NCI-H446 (cell line): ENCODE measurements at regions not wholly inside any gene's neighbourhood (a gene's known extent, or its start where the extent isn't known, plus 50 kb on each side); places are given as distances from the start of the nearest gene placed in this dataset.

Experiments
- DNase-seq, 2 experiments: peaks; one replicate each; lab custom pipeline; 2025; lab: John Stamatoyannopoulos, UW

DNA sequence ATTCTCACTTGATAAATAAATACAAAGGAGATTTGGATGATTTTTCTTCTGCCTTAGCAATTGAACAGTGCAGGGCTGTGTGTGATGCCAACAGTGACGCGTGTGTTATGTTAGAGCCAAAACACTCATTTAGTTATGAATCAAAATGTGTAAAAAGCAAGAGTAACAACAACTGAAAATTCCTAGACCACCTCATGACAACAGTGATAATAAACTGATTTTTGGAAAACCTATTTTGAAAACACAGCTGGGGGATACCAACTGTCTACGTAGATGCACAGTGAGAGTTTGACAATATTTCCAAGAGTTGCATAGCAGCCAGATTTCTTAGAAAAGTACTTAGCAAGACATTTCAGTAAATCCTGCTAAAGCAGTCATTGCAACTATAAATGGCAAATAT, 323.9 kb downstream of the GALR1 start:
- DNase-seq = no peak

DNA sequence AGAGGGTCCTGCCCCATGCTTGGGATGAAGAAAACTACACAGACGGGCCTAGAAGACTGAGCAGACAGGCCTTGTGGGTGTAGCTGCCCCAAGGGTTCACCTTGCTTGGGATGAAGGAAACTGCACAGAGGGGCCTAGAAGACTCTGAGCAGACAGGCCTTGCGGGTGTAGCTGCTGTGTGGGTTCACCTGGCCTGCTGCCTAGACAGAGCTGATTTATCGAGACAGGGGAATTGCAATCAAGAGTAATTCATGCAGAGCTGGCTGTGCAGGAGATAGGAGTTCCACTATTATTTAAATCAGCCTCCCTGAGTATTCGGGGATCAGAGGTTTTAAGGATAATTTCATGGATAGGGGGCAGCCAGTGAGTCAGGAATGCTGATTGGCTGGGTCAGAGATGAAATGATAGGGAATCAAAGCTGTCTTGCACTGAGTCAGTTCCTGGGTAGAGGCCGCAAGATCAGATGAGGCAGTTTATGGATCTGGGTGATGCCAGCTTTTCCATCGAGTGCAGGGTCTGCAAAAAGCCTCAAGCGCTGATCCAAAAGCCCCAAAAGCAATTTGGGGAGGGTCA, 341.4 kb downstream of the GALR1 start:
- no peak for DNase-seq

DNA sequence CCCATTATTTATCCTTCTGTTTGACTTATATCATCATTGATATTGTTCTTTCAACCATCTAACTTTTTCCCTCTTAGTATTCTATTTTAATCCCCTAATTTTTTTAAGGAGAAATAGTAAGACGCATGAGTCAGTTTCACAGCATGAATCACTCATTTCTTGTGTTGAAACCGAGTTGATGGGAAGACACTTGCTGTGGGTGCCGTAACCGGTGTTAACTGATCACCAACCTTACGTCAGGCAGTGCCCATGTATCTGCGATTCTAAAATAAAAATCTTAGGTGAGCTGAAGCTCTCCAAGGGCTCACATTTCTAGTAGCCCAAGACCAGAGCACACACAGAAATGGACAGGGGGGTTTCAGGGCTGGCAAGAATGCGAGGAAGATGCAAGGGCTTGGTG, 348.1 kb downstream of the GALR1 start:
- DNase-seq = no peak

DNA sequence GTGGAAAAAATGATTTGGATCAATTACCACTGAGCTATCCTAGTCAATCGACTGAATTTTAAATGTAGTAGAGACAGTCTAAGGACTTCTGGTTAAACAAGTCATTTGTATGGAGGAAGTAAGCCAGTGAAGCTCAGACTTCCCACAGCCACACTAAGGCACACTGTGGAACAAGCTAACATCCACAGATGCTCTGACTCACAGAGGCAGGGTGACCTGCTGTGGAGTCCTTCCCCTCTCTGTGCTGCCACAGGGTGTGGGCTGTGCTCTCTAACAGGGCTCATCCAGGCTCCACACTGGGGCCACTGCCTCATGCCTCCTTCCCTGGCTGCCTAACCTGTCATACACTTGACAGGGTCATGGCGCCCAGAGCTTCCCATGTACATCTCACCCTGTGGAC, 351.0 kb downstream of the GALR1 start:
- no peak for DNase-seq

DNA sequence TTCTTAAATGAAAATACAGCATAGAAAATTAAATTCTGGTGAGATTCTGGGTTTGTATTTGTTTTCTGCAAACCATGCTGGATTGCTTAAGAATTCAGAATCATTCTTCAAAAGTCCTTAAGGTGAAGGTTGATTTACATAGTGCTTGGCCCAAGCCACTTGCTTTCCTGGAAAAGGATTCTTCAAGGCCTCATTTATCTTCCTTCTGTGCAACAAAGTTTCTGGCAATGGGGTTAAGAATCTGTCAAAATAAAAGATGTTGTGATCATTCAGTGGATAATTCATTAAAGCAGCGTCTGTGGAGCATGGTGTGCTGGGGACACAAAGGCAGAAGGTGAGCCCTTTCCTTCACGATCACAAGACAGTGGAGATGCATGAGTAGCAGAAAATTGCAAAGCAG, 351.9 kb downstream of the GALR1 start:
- no peak for DNase-seq

DNA sequence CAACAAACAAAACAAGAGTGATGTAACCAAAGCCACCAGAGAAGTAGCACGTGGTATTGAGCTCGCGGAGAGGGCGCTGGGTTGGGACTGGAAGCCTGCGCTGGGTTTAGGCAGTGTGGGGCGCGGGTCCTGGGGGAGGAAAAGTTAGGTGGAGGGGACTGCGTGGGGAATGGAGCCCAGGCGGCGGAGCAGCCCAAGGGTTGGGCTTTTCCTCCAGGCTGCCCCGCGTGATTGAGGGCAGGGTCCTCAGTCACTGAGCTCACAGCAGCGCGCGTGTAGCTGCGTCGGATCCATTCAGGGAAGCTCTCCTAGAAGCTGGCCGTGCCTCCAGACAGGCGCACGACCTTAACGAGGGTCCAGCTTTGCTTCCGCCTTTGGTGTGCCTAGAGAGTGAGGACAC, 357.4 kb downstream of the GALR1 start:
- DNase-seq = no peak

DNA sequence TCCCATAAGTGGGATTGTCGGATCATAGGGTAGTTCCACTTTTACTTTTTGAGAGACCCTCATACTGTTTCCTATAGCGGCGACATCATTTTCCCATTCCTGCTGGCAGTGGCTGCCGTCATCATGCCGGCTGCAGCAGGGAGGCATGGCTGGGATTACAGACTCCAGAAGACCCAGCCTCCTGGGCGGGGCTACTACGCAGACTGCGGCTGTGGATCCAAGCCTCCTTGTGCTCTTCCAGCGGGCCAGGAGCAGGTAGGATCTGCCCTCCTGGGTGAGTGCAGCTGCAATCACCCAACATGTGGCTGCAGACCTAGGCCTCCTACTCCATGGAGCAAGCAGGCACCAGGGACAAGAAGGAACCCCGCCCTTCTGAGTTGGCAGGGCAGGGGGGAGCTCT, 359.2 kb downstream of the GALR1 start:
- DNase-seq = no peak

DNA sequence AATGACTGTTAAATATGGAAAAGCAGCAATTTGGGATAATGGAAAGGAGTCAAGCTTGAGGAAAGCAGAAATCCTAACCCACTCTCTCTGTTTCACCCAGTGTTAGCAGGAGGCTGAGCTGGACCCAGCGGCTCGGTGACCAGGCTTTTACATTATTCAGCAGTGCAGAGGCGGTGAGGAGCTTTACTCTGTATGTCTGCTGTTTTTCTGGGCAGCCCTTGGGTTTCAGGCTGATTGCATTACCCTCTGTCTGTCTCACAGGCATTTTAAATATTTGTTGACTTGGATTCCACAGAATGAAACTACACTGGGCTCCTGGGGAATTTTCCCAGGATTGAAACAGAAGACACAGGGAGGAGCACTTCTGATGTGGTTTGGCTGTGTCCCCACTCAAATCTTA, 368.0 kb downstream of the GALR1 start:
- no peak for DNase-seq

DNA sequence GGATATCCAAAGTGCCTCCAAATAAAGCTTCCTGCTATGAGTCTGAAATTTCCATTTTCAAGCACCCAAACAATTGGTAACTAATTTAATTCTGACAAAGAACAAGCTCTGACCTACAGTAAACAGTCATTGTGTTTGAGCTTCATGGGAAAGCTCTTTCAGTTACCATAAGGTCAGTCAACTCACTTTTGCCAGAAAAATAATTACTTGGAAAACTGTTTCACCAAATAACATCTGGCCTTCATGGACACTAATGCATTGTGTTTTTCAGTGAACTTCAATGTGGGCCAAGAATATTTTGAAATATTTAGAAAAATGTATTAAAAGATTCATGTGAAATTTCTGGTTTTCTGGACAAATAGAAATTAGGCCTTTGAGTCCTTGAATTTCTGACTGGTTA, 369.9 kb downstream of the GALR1 start:
- peak in 1 of 2 experiments; percentile 1 for DNase-seq

DNA sequence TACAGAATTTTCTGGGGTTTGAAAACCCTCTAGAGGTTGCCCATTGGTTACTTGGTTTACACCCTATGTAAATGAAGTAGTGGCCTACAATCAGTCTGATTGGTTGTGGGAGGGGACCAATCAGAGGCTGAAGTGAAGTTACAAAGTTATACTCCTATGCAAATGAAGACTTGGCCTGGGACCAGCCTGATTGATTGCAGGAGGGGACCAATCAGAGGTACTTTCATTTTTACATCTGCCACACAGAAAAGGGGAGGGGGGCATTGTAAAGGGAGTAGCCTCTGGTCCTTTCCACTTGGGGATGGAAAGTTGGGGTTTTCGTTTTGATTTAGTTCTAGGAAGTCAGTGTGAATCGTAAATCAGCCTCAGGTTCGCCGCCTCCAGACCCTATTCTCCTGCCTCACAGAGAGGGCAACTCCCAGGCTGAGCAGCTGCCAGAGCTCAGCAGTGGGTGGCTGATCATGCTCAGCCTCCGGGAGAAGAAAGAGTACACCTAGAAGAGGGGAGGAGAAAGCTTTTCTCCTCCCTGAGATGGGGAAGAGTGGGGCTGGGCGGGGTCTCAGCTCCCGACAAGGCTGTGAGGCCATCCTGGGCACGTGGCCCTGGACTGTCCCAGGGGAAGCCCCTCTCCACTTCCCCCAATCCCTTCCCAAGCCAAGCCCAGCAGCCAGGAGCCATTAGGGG, 372.5 kb downstream of the GALR1 start:
- no peak for DNase-seq

DNA sequence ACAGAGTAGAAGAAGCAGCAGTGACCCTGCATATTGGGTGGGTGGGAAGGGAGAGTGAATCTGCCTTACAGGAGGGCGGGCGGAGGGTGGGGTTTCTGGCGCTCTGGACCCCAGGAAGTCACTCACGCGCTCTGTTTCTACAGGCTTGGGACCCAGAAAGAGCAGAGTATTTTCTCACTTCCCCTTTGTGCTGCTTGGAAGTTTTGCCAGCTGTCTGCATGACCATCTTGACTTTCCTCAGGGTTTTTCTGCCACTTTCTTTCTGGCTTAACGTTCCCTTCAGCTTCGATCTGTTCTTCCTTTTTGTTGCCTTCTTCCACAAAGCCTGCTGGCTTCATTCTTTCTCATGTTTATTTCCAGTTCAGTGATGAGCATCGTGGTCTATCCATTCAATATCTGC, 383.1 kb downstream of the GALR1 start:
- no peak for DNase-seq

DNA sequence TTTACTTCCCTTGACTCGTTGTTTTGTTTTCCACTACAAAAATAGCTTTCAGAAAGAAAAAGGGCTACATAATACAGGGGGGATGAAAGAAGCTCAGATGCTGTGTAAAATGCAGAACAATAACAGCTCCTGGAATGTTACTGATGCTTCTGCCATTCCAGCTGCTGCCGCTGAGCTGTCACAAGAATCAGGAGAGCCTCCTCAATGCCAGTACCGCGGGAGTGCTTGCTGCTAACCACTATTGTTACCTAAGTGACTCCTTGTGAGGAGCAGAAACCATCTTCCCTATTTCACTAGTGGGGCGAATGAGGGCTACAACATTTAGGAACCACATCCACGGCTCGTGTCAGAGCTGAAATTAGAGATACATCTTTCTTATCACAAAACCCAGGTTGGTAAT, 384.8 kb downstream of the GALR1 start:
- DNase-seq = no peak

DNA sequence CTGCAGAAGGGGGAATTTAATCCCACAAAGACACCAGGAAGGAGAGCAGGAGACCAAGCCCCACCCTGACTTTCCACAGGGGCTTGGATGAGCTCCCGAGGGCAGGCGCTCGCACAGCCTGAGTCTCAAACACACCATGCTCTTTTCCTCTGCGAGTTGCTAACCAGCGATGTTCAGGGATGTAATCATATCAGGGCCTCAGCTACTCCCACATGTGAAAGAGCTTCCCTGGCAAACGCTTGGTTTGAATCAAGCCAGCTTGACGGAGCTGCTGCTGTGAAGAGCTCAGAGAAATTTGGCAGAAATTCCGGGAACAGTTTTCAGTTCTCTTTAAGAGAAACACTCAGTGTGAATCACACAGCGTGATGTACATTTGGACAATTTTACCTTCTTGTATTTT, 385.8 kb downstream of the GALR1 start:
- DNase-seq = peak in 1 of 2 experiments; percentile 66

DNA sequence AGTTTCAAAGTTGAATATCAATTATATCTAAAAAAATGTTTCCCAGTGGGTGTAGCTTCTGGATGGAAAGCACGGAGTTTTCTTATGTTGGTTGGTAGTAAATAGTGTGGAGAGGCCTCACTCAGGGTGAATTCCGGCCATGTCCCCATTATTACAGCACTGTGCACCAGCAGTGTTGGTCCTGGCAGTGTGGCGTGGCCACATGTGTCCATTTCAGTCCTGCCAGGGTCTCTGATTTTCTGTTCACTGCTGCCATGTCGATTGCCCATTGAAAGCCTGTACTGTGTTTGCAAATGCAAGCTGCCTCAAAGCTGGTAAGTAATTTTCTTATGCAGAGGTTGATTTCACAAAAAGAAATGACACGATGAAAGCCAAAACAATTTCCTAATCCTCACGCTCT, 386.2 kb downstream of the GALR1 start:
- no peak for DNase-seq

DNA sequence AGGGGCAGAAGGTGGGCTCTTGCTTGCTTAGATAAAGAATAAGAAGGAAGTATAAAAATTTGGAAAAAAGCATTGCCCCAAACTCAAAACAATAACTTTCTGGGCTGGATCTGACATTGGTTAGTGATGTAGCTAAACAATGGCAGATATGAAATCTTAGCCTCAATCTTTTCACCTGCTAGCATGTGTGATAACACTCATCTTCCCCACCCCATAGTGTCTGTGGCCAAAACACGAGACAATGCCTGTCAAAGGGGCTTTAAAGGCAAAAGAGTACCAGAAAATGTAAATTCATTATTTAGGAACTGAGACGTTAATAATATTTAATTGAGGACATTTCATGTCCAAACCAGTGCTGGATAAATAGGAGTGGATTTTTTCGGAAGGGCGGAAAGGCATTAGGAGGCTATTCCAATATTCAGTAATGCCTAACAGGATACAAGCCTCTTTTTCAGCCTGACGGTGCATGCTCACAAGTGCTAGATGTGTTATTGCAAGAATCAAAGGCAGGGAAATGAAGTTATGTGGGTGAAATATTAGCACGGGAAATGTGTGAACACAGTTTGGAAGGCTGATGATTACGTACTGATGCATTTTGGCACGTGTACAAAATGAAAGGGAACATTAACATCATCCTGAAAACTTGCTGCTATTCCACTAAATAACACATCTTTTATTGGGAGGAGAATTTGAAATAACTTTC, 395.7 kb downstream of the GALR1 start:
- no peak for DNase-seq

DNA sequence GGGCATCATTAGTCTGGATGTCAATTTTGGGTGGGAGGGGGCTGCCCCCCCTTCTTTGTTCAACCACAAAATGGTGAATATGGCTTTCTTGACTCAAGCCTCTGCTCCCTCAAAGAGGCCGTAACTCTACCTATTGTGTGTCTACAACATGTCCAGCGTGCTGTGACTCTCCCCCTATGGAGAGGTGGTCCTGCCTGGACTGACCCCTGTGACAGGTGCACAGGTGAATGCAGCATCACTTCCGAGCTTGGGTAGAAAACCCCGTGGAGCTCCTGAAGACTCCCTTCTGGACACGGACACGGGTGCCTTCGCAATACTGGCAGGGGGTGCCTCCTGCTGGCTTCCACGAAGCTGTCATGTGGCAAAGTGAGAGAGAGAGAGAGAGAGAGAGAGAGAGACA, 397.8 kb downstream of the GALR1 start:
- no peak for DNase-seq

DNA sequence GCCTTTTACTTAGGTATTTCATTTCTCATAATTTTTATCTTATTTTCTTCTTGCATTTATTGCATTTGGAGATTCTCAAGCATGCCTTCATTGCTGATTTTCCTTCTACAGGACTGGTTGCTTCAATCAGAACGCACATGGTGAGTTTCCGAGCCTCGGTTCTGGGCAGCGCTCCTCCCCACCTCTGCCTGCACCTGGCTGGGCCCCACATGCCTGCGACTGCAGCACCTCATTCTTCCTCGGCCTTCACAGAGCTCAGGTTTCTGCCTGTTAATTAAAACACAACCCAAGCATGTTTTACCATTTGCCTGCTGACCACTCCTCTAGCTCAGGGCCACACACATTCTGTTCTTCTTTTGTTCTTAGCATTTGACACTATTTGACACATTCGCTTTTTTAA, 398.8 kb downstream of the GALR1 start:
- DNase-seq = no peak

DNA sequence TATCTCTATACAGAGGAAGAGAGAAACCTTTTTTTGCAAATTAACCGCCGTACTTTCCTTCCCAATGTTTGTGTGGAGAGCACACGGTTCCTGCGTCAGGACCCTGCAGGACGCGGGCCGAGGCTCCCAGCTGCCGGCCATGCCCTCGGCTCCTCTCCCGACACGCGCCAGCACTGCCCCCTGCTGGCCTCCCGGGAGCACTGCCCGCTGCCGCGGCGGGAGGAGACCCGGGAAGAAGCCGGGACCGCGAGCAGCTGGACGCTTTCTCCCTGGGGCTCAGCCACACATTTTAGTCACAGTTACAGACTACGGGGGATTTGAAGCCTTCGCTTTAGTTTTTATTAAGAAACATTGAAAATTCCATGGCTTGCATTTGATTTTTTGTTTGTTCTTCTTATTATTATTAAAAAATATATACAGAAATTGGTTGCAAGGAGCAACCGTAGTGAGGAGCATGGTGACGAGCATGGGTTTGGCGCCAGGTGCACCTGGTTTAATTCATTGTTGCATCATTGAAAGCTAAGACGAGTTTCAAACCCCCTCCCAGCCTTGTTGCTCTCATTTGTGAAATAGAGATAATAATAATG, 401.2 kb downstream of the GALR1 start:
- peak; percentile 7 to 73 for DNase-seq

DNA sequence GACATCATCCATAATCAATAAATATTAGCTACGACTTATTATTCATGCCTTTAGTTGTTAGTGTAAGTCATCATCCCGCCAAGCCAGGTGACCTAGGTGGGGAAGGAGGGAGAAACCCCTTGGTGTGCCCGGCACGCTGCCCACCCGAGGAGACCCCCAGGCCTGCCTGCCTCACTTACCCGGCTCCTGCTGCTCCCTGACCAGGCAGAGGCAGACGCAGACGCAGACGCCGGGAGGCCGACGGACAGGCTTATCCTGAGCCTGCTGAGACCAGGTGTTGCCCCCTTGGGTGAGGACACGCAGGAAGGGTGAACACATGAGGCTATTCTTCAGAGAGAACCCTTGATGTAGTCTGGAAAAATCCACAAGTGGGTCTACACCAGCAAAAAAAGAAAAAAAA, 401.8 kb downstream of the GALR1 start:
- DNase-seq = no peak

DNA sequence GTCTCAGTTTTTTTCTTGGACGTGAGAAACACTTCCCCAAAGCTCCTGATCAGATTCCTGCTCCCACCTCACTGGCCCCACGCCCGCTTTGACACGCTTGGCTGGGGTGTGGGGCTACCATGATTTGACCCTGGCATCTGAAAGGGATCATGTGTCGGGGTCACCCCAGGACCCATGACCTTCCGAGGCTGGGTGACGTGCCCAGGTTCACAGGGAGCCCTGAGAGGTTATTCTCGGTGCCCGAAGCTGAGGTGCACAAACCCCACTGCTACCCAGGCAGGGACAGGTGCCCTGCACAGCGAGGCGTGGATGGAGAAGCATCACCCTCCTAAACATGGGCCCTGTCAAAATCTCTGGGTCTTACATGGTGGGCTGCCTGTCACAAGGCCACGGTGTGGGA, 404.1 kb downstream of the GALR1 start:
- no peak for DNase-seq

DNA sequence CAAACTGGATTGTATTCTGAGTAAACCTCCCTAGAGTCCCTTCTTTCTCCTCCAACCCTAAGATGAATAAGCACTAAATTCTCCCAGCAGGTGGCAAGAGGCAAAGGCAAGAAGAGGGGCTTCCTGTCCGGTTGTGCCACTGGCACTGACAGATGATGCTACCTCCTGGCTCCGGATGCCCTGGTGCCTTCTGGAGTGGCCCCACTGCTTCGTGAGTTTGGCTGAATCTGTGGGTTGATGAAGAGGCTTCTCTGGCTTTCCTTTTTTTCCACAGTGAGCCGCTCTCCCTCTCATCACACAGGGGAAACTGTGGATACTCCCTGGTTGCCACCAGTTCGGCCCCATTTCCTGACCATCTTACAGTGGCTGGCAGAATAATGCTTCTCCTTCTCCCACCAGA, 404.7 kb downstream of the GALR1 start:
- DNase-seq = no peak

DNA sequence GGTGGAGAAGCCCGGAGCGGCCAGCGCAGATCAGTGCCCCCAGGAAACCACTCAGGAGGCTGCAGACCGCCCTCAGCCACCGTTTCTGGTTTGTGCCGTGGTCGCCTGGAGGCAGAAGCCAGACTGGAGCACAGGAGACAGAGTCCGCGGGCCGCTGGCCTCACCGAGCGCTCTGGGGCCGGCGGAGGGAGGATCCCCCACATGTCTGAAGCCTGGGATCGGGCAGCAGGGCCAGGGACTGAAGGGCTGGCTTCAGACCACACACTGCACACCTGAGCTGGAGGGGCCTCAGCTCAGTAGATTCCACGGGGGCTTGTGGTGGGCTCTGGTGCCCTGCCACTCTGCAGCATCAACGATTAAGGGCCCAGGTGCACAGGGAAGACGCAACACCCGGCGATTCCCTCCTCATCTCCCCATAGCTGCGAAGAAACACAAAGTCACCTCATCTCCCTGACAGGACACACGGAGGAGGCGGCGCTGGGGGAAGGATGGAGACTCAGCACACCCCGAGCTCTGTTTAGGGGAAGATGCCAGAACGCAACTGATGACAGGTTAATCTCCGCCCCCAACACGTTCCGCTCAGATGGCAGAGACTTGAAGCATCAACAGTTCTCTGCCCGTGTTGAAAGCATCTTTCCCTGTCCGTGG, 408.1 kb downstream of the GALR1 start:
- DNase-seq = no peak

DNA sequence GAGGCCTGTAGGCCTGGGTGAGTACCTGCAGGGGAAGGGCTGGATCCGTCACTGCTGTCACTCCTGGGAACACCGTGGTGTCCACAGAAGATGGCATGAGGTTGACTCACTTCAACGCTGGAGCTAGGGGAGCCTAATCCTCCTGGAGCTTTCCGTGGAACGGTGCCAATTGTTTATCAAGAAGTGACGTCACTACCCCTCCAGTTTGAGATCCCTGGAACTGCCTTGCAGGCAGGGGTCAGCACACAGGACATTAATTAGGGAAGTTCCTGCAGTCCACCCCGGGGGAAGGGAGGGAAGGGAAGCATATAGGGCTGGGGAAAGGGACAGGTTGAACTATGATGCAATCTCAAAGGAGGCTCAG, 408.6 kb downstream of the GALR1 start:
- DNase-seq = no peak
